OCI-LY1 (cell line): ENCODE measurements at regions not wholly inside any gene's neighbourhood (a gene's known extent, or its start where the extent isn't known, plus 50 kb on each side); places are given as distances from the start of the nearest gene placed in this dataset.

ENCODE experiments used
- CTCF ChIP-seq: fragments of 200-600 bp; sonication (generic), shearing (Covaris generic); IDR thresholded peaks from 2 replicates; pipeline ENCODE4 v1.5.1; 2017; ENCODE audit warnings: mild to moderate bottlenecking, antibody characterized with exemption, low read length, moderate library complexity, mixed read lengths
- EZH2 ChIP-seq: fragments of 200-600 bp; sonication (generic), shearing (Covaris generic); IDR thresholded peaks from 2 replicates; pipeline ENCODE4 v1.8.0; 2017; ENCODE audit warnings: borderline replicate concordance, mixed run types, mild to moderate bottlenecking, antibody characterized with exemption, low read length, moderate library complexity, mixed read lengths

DNA sequence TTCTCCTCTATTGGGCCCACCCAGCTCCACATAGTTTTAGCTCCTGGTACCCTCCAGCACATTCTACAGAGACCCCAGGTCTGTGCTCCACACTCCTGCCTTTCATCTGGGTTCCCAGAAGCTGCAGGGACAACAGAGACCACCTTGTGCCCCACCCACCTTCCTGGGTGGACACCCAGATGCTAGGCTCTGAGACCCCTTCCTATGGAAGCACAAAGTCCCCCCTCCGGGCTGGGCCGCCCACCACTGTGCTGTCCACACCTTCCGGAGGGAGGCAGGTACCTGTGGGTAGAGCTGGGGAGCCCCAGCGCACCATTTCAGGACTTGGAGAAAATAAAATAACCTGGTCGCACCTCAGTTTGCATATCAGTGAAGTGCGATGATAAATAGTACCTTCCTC is 224.9 kb upstream of the FOXF1 start:
- TF ChIP-seq CTCF (no peak), EZH2 (no peak)
